ENCODE measurements at regions not wholly inside any gene's neighbourhood (a gene's known extent, or its start where the extent isn't known, plus 50 kb on each side); places are given as distances from the start of the nearest gene placed in this dataset.

DNA sequence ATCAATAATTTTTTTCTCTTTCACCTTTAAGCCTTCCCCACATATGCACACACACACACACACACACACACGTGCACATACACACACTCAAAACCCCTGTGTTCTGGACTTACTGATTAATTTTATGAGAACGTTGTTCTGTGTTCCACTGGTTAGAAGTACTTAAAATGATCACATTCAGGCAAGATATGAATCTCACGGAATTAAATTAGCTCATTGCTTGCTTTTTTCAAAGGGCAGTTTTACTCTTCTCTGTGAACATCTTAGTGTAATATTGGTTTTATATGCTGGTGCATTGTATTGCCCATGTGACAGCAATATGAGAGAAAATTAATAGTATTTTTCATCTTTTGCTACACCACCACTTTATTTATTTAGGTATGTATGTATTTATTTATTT lies 377.3 kb upstream of the RBFOX1 start:
- no peak for TF ChIP-seq CTCF (IDR thresholded peaks at IDR 0.05; ENCODE audit: unreplicated experiment)
- no peaks in the 10 kb centered on the region for H3K9me3 Mint-ChIP-seq
- H3K27ac Mint-ChIP-seq = no peak overlapping the region
- H3K4me1 Mint-ChIP-seq = no peaks in the 10 kb centered on the region
- H3K4me3 Mint-ChIP-seq = no peak overlapping the region
- H3K27me3 Mint-ChIP-seq (ENCODE audit: low read depth) = peaks cover 2% of the 10 kb centered on the region
- DNase-seq (ENCODE audit: low spot score in 2 of 2, unreplicated experiment in 2 of 2) = no peak
- H3K36me3 Mint-ChIP-seq = no peaks in the 10 kb centered on the region

GRCh38 chr16:6949240-6949639 lies 383.4 kb upstream of the RBFOX1 start:
- no peak overlapping the region for H3K4me3 Mint-ChIP-seq
- H3K27ac Mint-ChIP-seq = no peak overlapping the region
- H3K4me1 Mint-ChIP-seq = no peaks in the 10 kb centered on the region
- TF ChIP-seq CTCF (IDR thresholded peaks at IDR 0.05; ENCODE audit: unreplicated experiment) = no peak
- DNase-seq (ENCODE audit: low spot score in 2 of 2, unreplicated experiment in 2 of 2) = no peak
- no peaks in the 10 kb centered on the region for H3K9me3 Mint-ChIP-seq
- no peaks in the 10 kb centered on the region for H3K36me3 Mint-ChIP-seq
- H3K27me3 Mint-ChIP-seq (ENCODE audit: low read depth) = no peaks in the 10 kb centered on the region

DNA sequence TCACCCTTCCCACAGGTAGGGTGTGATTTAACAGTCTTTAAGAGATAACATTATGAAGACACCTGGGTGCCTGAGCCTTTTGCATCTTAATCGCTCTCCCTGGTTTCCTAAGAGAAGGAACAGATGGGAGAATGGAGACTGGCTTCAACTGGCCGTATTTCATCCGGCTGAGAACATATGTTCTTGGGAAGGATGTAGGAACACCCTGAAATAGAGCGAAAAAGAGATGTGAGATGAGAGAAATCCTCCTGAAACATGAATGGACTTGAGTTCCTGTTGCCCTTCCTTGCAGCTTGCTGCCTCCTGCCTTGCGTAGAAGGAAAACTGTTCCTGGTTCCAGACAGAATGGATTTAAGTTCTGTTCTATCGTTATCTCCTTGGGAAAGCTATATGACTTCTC lies 385.4 kb upstream of the RBFOX1 start:
- H3K27ac Mint-ChIP-seq = no peak overlapping the region
- no peaks in the 10 kb centered on the region for H3K36me3 Mint-ChIP-seq
- no peak for TF ChIP-seq CTCF (IDR thresholded peaks at IDR 0.05; ENCODE audit: unreplicated experiment)
- no peak for DNase-seq (ENCODE audit: low spot score in 2 of 2, unreplicated experiment in 2 of 2)
- no peak overlapping the region for H3K4me3 Mint-ChIP-seq
- no peaks in the 10 kb centered on the region for H3K9me3 Mint-ChIP-seq
- no peaks in the 10 kb centered on the region for H3K27me3 Mint-ChIP-seq (ENCODE audit: low read depth)
- no peaks in the 10 kb centered on the region for H3K4me1 Mint-ChIP-seq

DNA sequence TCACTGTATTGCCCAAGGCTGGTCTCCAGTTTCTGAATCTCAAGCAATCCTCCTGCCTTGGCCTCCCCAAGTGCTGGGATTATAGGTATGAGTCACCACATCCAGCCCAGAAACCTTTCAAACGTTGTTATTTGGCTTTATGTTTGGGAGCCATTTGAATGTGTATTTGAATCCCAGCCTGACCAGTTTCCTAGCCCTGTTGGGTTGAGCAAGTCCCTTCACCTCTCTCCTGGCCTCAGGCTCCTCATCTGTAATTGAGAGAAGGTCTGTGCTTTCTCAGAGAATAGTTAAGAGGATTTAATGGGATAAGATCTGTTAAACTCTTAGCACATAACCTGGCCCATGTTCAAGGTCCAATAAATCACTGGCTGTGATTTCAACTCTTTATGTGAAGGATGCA lies 385.8 kb upstream of the RBFOX1 start:
- Mint-ChIP-seq H3K9me3 (no peaks in the 10 kb centered on the region), H3K27me3 (ENCODE audit: low read depth) (no peaks in the 10 kb centered on the region)

GRCh38 chr16:6946106-6946505 lies 386.5 kb upstream of the RBFOX1 start:
- no peak for DNase-seq (ENCODE audit: low spot score in 2 of 2, unreplicated experiment in 2 of 2)
- no peak for TF ChIP-seq CTCF (IDR thresholded peaks at IDR 0.05; ENCODE audit: unreplicated experiment)
- Mint-ChIP-seq H3K27ac (no peak overlapping the region), H3K9me3 (no peaks in the 10 kb centered on the region), H3K4me3 (no peak overlapping the region), H3K4me1 (no peaks in the 10 kb centered on the region), H3K36me3 (no peaks in the 10 kb centered on the region), H3K27me3 (ENCODE audit: low read depth) (no peaks in the 10 kb centered on the region)

More for the DNA sequence above, 385.8 kb upstream of the RBFOX1 start:
- no peak for DNase-seq (ENCODE audit: low spot score in 2 of 2, unreplicated experiment in 2 of 2)
- Mint-ChIP-seq H3K36me3 (no peaks in the 10 kb centered on the region), H3K4me3 (no peak overlapping the region), H3K4me1 (no peaks in the 10 kb centered on the region), H3K27ac (no peak overlapping the region)
- TF ChIP-seq CTCF (IDR thresholded peaks at IDR 0.05; ENCODE audit: unreplicated experiment) = no peak

DNA sequence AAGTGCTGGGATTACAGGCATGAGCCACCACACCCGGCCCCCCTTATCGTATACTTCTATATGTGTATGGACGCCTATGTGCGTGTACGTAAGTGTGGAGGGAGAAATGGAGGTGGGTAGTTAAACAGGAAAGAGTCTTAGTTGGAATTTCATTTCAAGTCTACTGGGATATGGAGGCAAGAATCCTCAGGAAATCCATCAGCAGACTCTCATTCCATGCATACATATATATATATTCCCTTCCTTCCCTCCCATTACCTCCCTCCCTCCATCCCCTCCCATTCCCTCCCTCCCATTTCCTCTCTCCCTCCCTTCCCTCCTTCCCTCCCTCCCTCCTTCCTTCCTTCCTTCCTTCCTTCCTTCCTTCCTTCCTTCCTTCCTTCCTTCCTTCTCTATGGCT lies 391.7 kb upstream of the RBFOX1 start:
- no peak overlapping the region for H3K27ac Mint-ChIP-seq

More for the DNA sequence above, 391.7 kb upstream of the RBFOX1 start:
- Mint-ChIP-seq H3K4me1 (peaks cover 10% of the 10 kb centered on the region), H3K9me3 (no peaks in the 10 kb centered on the region), H3K36me3 (no peaks in the 10 kb centered on the region), H3K4me3 (no peak overlapping the region), H3K27me3 (ENCODE audit: low read depth) (peaks cover 2% of the 10 kb centered on the region)
- DNase-seq (ENCODE audit: low spot score in 2 of 2, unreplicated experiment in 2 of 2) = no peak
- TF ChIP-seq CTCF (IDR thresholded peaks at IDR 0.05; ENCODE audit: unreplicated experiment) = no peak
